Endothelial cell of umbilical vein (primary cell): ENCODE measurements at regions not wholly inside any gene's neighbourhood (a gene's known extent, or its start where the extent isn't known, plus 50 kb on each side); places are given as distances from the start of the nearest gene placed in this dataset.

Experiments used
- BruUV-seq: library from RNA; stranded (reverse); fragments of 400-500 nt; replicated peaks from 2 replicates; lab custom pipeline; 2021; lab: Mats Ljungman, UMichigan
- CTCF ChIA-PET: fragments of 300-600, 350-600 bp; sonication (Branson Sonifier 250); formaldehyde crosslinking; loops from one replicate; lab custom pipeline; 2021; ENCODE audit warnings: antibody characterized with exemption, inconsistent platforms; lab: Charles Lee
- POLR2A ChIA-PET: fragments of 300-600, 350-600 bp; sonication (Branson Sonifier 250); formaldehyde crosslinking; loops from one replicate; lab custom pipeline; 2021; ENCODE audit warnings: antibody characterized with exemption, inconsistent platforms; lab: Charles Lee
- DNase-seq: peaks from one replicate; pipeline ENCODE4 v3.0.0-alpha.2; 2011; ENCODE audit warnings: low read depth, low spot score
- FAIRE-seq: peaks from 2 replicates; lab custom pipeline; 2011; peaks lifted over from hg19 to GRCh38; lab: Jason Lieb, UNC
- H2AFZ ChIP-seq: 2 replicates; pipeline ENCODE4 v1.6.0; 2012; ENCODE audit warnings: low read depth, low read length, control low read depth, inconsistent platforms
- H3K27ac ChIP-seq: 2 replicates; pipeline ENCODE4 v1.5.1; 2011; ENCODE audit warnings: low read depth, mild to moderate bottlenecking, control low read depth, low read length, moderate library complexity; ENCODE audit not compliant: insufficient read depth
- H3K27me3 ChIP-seq, 2 experiments: 2 replicates each; pipeline versions ENCODE4 v1.6.0 to v1.6.1; 2011; ENCODE audit warnings: low read length in 2 of 2, mixed read lengths in 1 of 2; ENCODE audit not compliant: control insufficient read depth in 2 of 2, insufficient read depth in 2 of 2
- H3K36me3 ChIP-seq, 2 experiments: 2 replicates in 1 of 2; 3 replicates in 1 of 2; pipeline ENCODE4 v1.5.1; 2011; ENCODE audit warnings: low read length in 2 of 2, mild to moderate bottlenecking in 1 of 2, moderate library complexity in 1 of 2; ENCODE audit not compliant: control insufficient read depth in 2 of 2, insufficient read depth in 2 of 2; ENCODE audit errors: extremely low read depth in 1 of 2
- H3K4me1 ChIP-seq: 3 replicates; pipeline ENCODE4 v1.5.1; 2011; ENCODE audit warnings: mild to moderate bottlenecking, low read length; ENCODE audit not compliant: control insufficient read depth, insufficient read depth; ENCODE audit errors: extremely low read depth
- H3K4me2 ChIP-seq: 2 replicates; pipeline ENCODE4 v1.6.1; 2011; ENCODE audit warnings: low read length, control low read depth, mixed read lengths; ENCODE audit not compliant: insufficient read depth
- H3K4me3 ChIP-seq, 3 experiments: fragments of 200-600 bp in 1 of 3; sonication (generic), shearing (Covaris generic) in 1 of 3; replicated peaks in 1 of 3; 2 replicates each; pipeline ENCODE4 v1.5.1; 2011 to 2016; ENCODE audit warnings: control low read depth in 3 of 3, low read length in 3 of 3, mild to moderate bottlenecking in 2 of 3, inconsistent platforms in 1 of 3, low read depth in 1 of 3, moderate library complexity in 1 of 3; ENCODE audit not compliant: insufficient read depth in 1 of 3
- H3K79me2 ChIP-seq: 2 replicates; pipeline ENCODE4 v1.6.0; 2012; ENCODE audit warnings: low read length, inconsistent platforms; ENCODE audit not compliant: control insufficient read depth, insufficient read depth
- H3K9ac ChIP-seq: replicated peaks from 2 replicates; pipeline ENCODE3; 2011; ENCODE audit warnings: low read length, control low read depth; ENCODE audit not compliant: insufficient read depth; ENCODE audit errors: extremely low read depth
- H3K9me1 ChIP-seq: replicated peaks from 3 replicates; pipeline ENCODE4 v1.6.0; 2011; ENCODE audit warnings: mild to moderate bottlenecking, low read length; ENCODE audit not compliant: control insufficient read depth, insufficient read depth; ENCODE audit errors: extremely low read depth
- H3K9me3 ChIP-seq: replicated peaks from 2 replicates; pipeline ENCODE4 v1.5.1; 2012; ENCODE audit warnings: low read length, inconsistent platforms; ENCODE audit not compliant: control insufficient read depth, insufficient read depth
- H4K20me1 ChIP-seq: replicated peaks from 2 replicates; pipeline ENCODE3; 2011; ENCODE audit warnings: mild to moderate bottlenecking, low read length; ENCODE audit not compliant: control insufficient read depth, insufficient read depth; ENCODE audit errors: extremely low read depth
- EZH2 ChIP-seq: IDR thresholded peaks from 2 replicates; pipeline ENCODE4 v1.6.1; 2012; ENCODE audit warnings: borderline replicate concordance, low read depth, mild to moderate bottlenecking, moderate library complexity, low read length, inconsistent platforms; ENCODE audit not compliant: severe bottlenecking
- FOS ChIP-seq: IDR thresholded peaks from 2 replicates; pipeline ENCODE4 v1.6.1; 2011; ENCODE audit warnings: mild to moderate bottlenecking, low read length, moderate library complexity, borderline replicate concordance; ENCODE audit not compliant: insufficient read depth
- GATA2 ChIP-seq: IDR thresholded peaks from 2 replicates; pipeline ENCODE4 v1.7.0; 2011; ENCODE audit warnings: low read depth, mild to moderate bottlenecking, moderate library complexity, mixed read lengths, low read length; ENCODE audit not compliant: insufficient read length, insufficient read depth
- JUN ChIP-seq: IDR thresholded peaks from 2 replicates; pipeline ENCODE4 v1.6.1; 2011; ENCODE audit warnings: borderline replicate concordance, low read depth; ENCODE audit not compliant: insufficient read length, insufficient read depth
- MYC ChIP-seq: IDR thresholded peaks from one replicate; pipeline ENCODE4 v1.6.1; 2011; ENCODE audit warnings: mild to moderate bottlenecking, low read depth, low read length
- POLR2A ChIP-seq: IDR thresholded peaks from 2 replicates; pipeline ENCODE4 v1.6.1; 2012; ENCODE audit warnings: low read depth, mild to moderate bottlenecking, control low read depth, low read length
- POLR2AphosphoS5 ChIP-seq: IDR thresholded peaks from 2 replicates; pipeline ENCODE4 v1.6.1; 2012; ENCODE audit warnings: low read depth, mild to moderate bottlenecking, control low read depth, low read length, moderate library complexity; ENCODE audit not compliant: insufficient read depth
- dilution Hi-C: fragments of 300-500 bp; cut with MboI; formaldehyde crosslinking; loops from one replicate; pipeline ENCODE4 v1.15.0; 2019; ENCODE audit warnings: low sequenced_read_pairs; ENCODE audit not compliant: extremely low pct_ligation_motif_present
- intact Hi-C: fragments of 100-400 bp; cut with micrococcal nuclease; formaldehyde crosslinking; loops from one replicate; pipeline ENCODE4 v1.10.0; 2022
- TF ChIP-seq, protein P1 (sequence below): IDR thresholded peaks from 2 replicates; pipeline ENCODE4 v1.6.1; 2011; ENCODE audit not compliant: insufficient read depth, insufficient read length
- TF ChIP-seq, protein P2 (sequence below), 2 donors: IDR thresholded peaks; 1 replicate in 1 of 2; 2 replicates in 1 of 2; pipeline ENCODE4 v1.5.1; 2011; ENCODE audit warnings: low read length in 2 of 2, mild to moderate bottlenecking in 2 of 2, moderate library complexity in 2 of 2, control low read depth in 1 of 2, inconsistent platforms in 1 of 2, low read depth in 1 of 2; ENCODE audit not compliant: insufficient read depth in 1 of 2; ENCODE audit errors: extremely low read depth in 1 of 2

DNA sequence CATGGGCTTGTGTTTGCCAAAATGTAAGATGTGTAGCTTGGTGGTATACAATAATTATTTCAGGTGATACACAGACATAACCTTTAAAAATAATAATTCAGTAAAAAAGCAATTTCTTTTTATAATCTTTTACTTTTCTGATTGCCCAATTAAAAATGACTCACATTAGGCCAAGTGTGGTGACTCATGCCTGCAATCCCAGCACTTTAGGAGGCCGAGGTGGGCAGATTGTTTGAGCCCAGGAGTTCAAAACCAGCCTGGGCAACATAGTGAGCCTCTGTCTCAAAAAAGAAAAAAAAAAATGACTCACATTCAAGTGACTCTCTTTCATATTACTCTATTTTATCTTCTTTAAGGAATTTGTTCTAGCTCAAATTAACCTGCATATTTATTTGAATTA, 449.4 kb upstream of the HTR2C start:
- no peaks in the 10 kb centered on the region for H4K20me1 ChIP-seq
- H3K36me3 ChIP-seq: no peaks in the 10 kb centered on the region
- dilution Hi-C loops: no loop called here
- intact Hi-C loops: no loop called here
- ChIA-PET CTCF (no interaction called here), POLR2A (no interaction called here)
- H3K4me3 ChIP-seq: no peak overlapping the region
- H3K27me3 ChIP-seq: no peaks in the 10 kb centered on the region
- DNase-seq: no peak
- H2AFZ ChIP-seq: no peak overlapping the region
- FAIRE-seq: no peak
- H3K27ac ChIP-seq: no peak overlapping the region
- H3K79me2 ChIP-seq: no peaks in the 10 kb centered on the region
- TF ChIP-seq FOS: no peak
- TF ChIP-seq POLR2A: no peak
- no peak for TF ChIP-seq MYC
- TF ChIP-seq, protein P1, sequence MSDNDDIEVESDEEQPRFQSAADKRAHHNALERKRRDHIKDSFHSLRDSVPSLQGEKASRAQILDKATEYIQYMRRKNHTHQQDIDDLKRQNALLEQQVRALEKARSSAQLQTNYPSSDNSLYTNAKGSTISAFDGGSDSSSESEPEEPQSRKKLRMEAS: no peak
- no peak for TF ChIP-seq JUN
- TF ChIP-seq POLR2AphosphoS5: no peak
- no peak for TF ChIP-seq GATA2
- TF ChIP-seq EZH2: no peak
- TF ChIP-seq, protein P2, sequence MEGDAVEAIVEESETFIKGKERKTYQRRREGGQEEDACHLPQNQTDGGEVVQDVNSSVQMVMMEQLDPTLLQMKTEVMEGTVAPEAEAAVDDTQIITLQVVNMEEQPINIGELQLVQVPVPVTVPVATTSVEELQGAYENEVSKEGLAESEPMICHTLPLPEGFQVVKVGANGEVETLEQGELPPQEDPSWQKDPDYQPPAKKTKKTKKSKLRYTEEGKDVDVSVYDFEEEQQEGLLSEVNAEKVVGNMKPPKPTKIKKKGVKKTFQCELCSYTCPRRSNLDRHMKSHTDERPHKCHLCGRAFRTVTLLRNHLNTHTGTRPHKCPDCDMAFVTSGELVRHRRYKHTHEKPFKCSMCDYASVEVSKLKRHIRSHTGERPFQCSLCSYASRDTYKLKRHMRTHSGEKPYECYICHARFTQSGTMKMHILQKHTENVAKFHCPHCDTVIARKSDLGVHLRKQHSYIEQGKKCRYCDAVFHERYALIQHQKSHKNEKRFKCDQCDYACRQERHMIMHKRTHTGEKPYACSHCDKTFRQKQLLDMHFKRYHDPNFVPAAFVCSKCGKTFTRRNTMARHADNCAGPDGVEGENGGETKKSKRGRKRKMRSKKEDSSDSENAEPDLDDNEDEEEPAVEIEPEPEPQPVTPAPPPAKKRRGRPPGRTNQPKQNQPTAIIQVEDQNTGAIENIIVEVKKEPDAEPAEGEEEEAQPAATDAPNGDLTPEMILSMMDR (IDR thresholded peaks at IDR 0.05; ENCODE audit: extremely low read depth in 1 of 2, insufficient read depth in 1 of 2, low read depth in 1 of 2, low read length in 2 of 2): no peak
- no peaks in the 10 kb centered on the region for H3K9me3 ChIP-seq
- no peak overlapping the region for H3K9ac ChIP-seq
- H3K4me1 ChIP-seq: no peaks in the 10 kb centered on the region
- BruUV-seq: no TSS peak
- no peaks in the 10 kb centered on the region for H3K9me1 ChIP-seq
- H3K4me2 ChIP-seq: no peak overlapping the region
